ENCODE measurements at regions not wholly inside any gene's neighbourhood (a gene's known extent, or its start where the extent isn't known, plus 50 kb on each side); places are given as distances from the start of the nearest gene placed in this dataset.
"Not testable (repeated sequence)": the region's sequence is repeated elsewhere in the genome, so short reads cannot be mapped to it uniquely, and the experiment has no call there.

- H4K91ac ChIP-seq (ENCODE audit: insufficient read length, low read depth, low read length) = no peak overlapping the region
- DNase-seq = no peak
- H3K9me3 ChIP-seq (ENCODE audit: control insufficient read depth, low read depth, low read length) = no peaks in the 10 kb centered on the region
- H4K20me1 ChIP-seq (ENCODE audit: control insufficient read depth, insufficient read depth, insufficient read length) = no peaks in the 10 kb centered on the region
- no peak overlapping the region for H3K4ac ChIP-seq (ENCODE audit: low read depth, low read length)
- no peaks in the 10 kb centered on the region for H3K27me3 ChIP-seq (ENCODE audit: insufficient read depth, low read length)
- H2BK5ac ChIP-seq (ENCODE audit: insufficient read length, low read length) = no peak overlapping the region
- no peak overlapping the region for H3K18ac ChIP-seq (ENCODE audit: insufficient read length, low read depth, low read length)
- Mint-ChIP-seq H3K4me1 (peaks cover 0 to 4% of the 10 kb centered on the region in 2 experiments; a peak in 2 of 4 replicates), H3K27me3 (ENCODE audit: low read depth) (no peaks in the 10 kb centered on the region), H3K4me3 (no peak overlapping the region), H3K9me3 (no peaks in the 10 kb centered on the region), H3K36me3 (ENCODE audit: insufficient read depth in 1 of 3, low read depth in 3 of 3) (no peaks in the 10 kb centered on the region), H3K27ac (no peak overlapping the region)
- no peaks in the 10 kb centered on the region for H3K79me1 ChIP-seq (ENCODE audit: insufficient read depth, low read depth, low read length, poor library complexity, severe bottlenecking)
- no peak overlapping the region for H4K5ac ChIP-seq (ENCODE audit: insufficient read length, low read depth, low read length)
- TF ChIP-seq, protein P1, sequence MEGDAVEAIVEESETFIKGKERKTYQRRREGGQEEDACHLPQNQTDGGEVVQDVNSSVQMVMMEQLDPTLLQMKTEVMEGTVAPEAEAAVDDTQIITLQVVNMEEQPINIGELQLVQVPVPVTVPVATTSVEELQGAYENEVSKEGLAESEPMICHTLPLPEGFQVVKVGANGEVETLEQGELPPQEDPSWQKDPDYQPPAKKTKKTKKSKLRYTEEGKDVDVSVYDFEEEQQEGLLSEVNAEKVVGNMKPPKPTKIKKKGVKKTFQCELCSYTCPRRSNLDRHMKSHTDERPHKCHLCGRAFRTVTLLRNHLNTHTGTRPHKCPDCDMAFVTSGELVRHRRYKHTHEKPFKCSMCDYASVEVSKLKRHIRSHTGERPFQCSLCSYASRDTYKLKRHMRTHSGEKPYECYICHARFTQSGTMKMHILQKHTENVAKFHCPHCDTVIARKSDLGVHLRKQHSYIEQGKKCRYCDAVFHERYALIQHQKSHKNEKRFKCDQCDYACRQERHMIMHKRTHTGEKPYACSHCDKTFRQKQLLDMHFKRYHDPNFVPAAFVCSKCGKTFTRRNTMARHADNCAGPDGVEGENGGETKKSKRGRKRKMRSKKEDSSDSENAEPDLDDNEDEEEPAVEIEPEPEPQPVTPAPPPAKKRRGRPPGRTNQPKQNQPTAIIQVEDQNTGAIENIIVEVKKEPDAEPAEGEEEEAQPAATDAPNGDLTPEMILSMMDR (conservative IDR thresholded peaks at IDR 0.05) = no peak
- H2BK15ac ChIP-seq (ENCODE audit: low read depth, low read length) = no peak overlapping the region
- no peak overlapping the region for H3K14ac ChIP-seq (ENCODE audit: insufficient read depth, low read length)
- H3K56ac ChIP-seq (ENCODE audit: insufficient read length, low read depth, low read length) = no peak overlapping the region
- H2AFZ ChIP-seq (ENCODE audit: low read length) = no peak overlapping the region
- H3K4me2 ChIP-seq (ENCODE audit: insufficient read depth, insufficient read length, low read length) = no peak overlapping the region
- no peak overlapping the region for H3K27ac ChIP-seq (ENCODE audit: insufficient read length, low read depth, low read length)
- no peak overlapping the region for H3T11ph ChIP-seq (ENCODE audit: low read length)
- WGBS (ENCODE audit: extremely low coverage, insufficient read length, low lambda C conversion rate) = no CpG with 5 or more reads among the region's 2 CpGs
- H3K79me2 ChIP-seq (ENCODE audit: insufficient read depth, low read length) = no peaks in the 10 kb centered on the region
- no peak overlapping the region for H3K9ac ChIP-seq (ENCODE audit: extremely low read depth, insufficient read length, low read length)
- no peak overlapping the region for H4K8ac ChIP-seq (replicated peaks; ENCODE audit: insufficient read length, low read depth, low read length)
- H3K23ac ChIP-seq (ENCODE audit: insufficient read length, low read depth, low read length) = no peak overlapping the region
- no peaks in the 10 kb centered on the region for H3K23me2 ChIP-seq (ENCODE audit: insufficient read length, low read depth, low read length, poor library complexity, severe bottlenecking)
- no peak overlapping the region for H2BK120ac ChIP-seq (ENCODE audit: low read depth, low read length, poor library complexity, severe bottlenecking)
- H2BK12ac ChIP-seq (ENCODE audit: insufficient read length, low read depth, low read length) = no peak overlapping the region
- H2AK5ac ChIP-seq (ENCODE audit: insufficient read length, low read length) = no peak overlapping the region
- H2BK20ac ChIP-seq (ENCODE audit: low read depth, low read length, poor library complexity, severe bottlenecking) = no peak overlapping the region
- H3K4me1 ChIP-seq (ENCODE audit: insufficient read depth, low read length) = no peaks in the 10 kb centered on the region
Measured at GRCh38 chr9:115891929-115892328, 261.7 kb upstream of the PAPPA start.

DNA sequence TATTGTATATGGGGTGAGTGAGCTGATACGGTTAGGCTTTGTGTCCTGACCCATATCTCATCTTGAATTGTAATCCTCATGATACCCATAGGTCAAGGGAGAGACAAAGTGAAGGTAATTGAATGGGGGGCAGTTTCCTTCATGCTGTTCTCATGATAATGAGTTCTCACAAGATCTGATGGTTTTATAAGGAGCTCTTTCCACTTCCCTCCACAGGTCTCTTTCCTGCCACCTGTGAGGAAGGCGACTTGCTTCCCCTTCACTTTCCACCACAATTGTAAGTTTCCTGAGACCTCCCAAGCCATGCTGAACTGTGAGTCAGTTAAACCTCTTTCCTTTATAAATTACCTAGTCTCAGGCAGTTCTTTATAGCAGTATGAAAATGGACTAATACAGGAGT lies 255.1 kb upstream of the PAPPA start:
- H2BK20ac ChIP-seq (ENCODE audit: low read depth, low read length, poor library complexity, severe bottlenecking); H3K79me2 ChIP-seq (ENCODE audit: insufficient read depth, low read length); H3K9me3 ChIP-seq (ENCODE audit: control insufficient read depth, low read depth, low read length); H4K20me1 ChIP-seq (ENCODE audit: control insufficient read depth, insufficient read depth, insufficient read length); DNase-seq; H3T11ph ChIP-seq (ENCODE audit: low read length); H4K5ac ChIP-seq (ENCODE audit: insufficient read length, low read depth, low read length); H3K18ac ChIP-seq (ENCODE audit: insufficient read length, low read depth, low read length); H4K91ac ChIP-seq (ENCODE audit: insufficient read length, low read depth, low read length); H2AFZ ChIP-seq (ENCODE audit: low read length); H3K23ac ChIP-seq (ENCODE audit: insufficient read length, low read depth, low read length); H3K4me1 Mint-ChIP-seq; H3K9me3 Mint-ChIP-seq; H2BK120ac ChIP-seq (ENCODE audit: low read depth, low read length, poor library complexity, severe bottlenecking); H3K14ac ChIP-seq (ENCODE audit: insufficient read depth, low read length); H2AK5ac ChIP-seq (ENCODE audit: insufficient read length, low read length); H3K23me2 ChIP-seq (ENCODE audit: insufficient read length, low read depth, low read length, poor library complexity, severe bottlenecking); H3K36me3 Mint-ChIP-seq (ENCODE audit: insufficient read depth in 1 of 3, low read depth in 3 of 3); H3K4me2 ChIP-seq (ENCODE audit: insufficient read depth, insufficient read length, low read length); H3K27me3 Mint-ChIP-seq (ENCODE audit: low read depth); H3K27ac ChIP-seq (ENCODE audit: insufficient read length, low read depth, low read length); H3K4me1 ChIP-seq (ENCODE audit: insufficient read depth, low read length); H3K4ac ChIP-seq (ENCODE audit: low read depth, low read length); H3K79me1 ChIP-seq (ENCODE audit: insufficient read depth, low read depth, low read length, poor library complexity, severe bottlenecking); H4K8ac ChIP-seq (replicated peaks; ENCODE audit: insufficient read length, low read depth, low read length); H2BK12ac ChIP-seq (ENCODE audit: insufficient read length, low read depth, low read length); H3K27me3 ChIP-seq (ENCODE audit: insufficient read depth, low read length); H3K56ac ChIP-seq (ENCODE audit: insufficient read length, low read depth, low read length); H3K9ac ChIP-seq (ENCODE audit: extremely low read depth, insufficient read length, low read length); H3K4me3 Mint-ChIP-seq; H2BK15ac ChIP-seq (ENCODE audit: low read depth, low read length); H2BK5ac ChIP-seq (ENCODE audit: insufficient read length, low read length); H3K27ac Mint-ChIP-seq: not testable (repeated sequence)
- WGBS (ENCODE audit: extremely low coverage, insufficient read length, low lambda C conversion rate) = no CpG with 5 or more reads among the region's 2 CpGs
